ENCODE measurements at regions not wholly inside any gene's neighbourhood (a gene's known extent, or its start where the extent isn't known, plus 50 kb on each side); places are given as distances from the start of the nearest gene placed in this dataset.

DNA sequence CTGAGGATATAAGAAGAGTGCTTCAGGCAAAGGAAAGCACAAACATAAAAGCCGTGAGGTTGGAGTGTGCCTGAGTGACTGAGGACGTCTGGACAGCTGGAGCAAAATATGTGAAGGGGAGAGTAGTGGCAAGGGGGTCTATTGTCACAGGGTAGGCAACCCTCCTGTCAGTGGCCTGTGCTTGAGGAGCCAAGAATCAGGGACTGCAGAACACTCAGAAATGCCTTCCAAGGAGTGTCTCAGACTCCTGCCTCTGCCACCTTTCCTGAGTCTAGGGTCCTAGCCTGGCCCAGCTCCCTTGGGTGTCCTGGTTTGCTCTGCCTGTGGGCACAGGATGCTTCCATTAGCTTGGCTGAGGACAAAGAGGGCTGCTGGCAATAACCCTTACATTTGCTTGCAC, 152.5 kb upstream of the PJA1 start:
- TF ChIP-seq POLR2A (IDR thresholded peaks at IDR 0.05; ENCODE audit: low read depth, low read length) (no peak), POLR2AphosphoS5 (IDR thresholded peaks at IDR 0.05; ENCODE audit: low read depth, low read length) (no peak), TAF1 (IDR thresholded peaks at IDR 0.05; ENCODE audit: borderline replicate concordance, low read depth, low read length) (no peak)
